ENCODE measurements at regions not wholly inside any gene's neighbourhood (a gene's known extent, or its start where the extent isn't known, plus 50 kb on each side); places are given as distances from the start of the nearest gene placed in this dataset.

GRCh38 chr20:40946451-40946850 is 82.2 kb upstream of the TOP1 start:
- dilution Hi-C loops (cut with MboI; ENCODE audit: extremely low pct_ligation_motif_present, low sequenced_read_pairs) (no loop called here), intact Hi-C loops (cut with micrococcal nuclease) (loop anchor here (1.0 kb wide), 1 partner anchor 205 kb away; no protein-coding TSS in a partner anchor)
- H2AFZ ChIP-seq (ENCODE audit: low read depth, low read length): no peak overlapping the region
- no peaks in the 10 kb centered on the region for H3K9me3 ChIP-seq (replicated peaks; ENCODE audit: control insufficient read depth, insufficient read depth, low read length)
- no peaks in the 10 kb centered on the region for H3K4me1 ChIP-seq (ENCODE audit: control insufficient read depth, extremely low read depth, insufficient read depth, low read length)
- H3K79me2 ChIP-seq (ENCODE audit: control insufficient read depth, insufficient read depth, low read length): no peaks in the 10 kb centered on the region
- H3K9ac ChIP-seq (replicated peaks; ENCODE audit: extremely low read depth, insufficient read depth, low read length): no peak overlapping the region
- no peaks in the 10 kb centered on the region for H3K36me3 ChIP-seq (ENCODE audit: control insufficient read depth in 2 of 2, extremely low read depth in 1 of 2, insufficient read depth in 2 of 2, low read length in 2 of 2)
- no peaks in the 10 kb centered on the region for H3K27me3 ChIP-seq (ENCODE audit: control insufficient read depth in 2 of 2, insufficient read depth in 2 of 2, low read length in 2 of 2)
- H3K4me2 ChIP-seq (ENCODE audit: insufficient read depth, low read length): no peak overlapping the region
- TF ChIP-seq GATA2 (IDR thresholded peaks at IDR 0.05; ENCODE audit: insufficient read depth, insufficient read length, low read depth, low read length): no peak
- TF ChIP-seq FOS (IDR thresholded peaks at IDR 0.05; ENCODE audit: borderline replicate concordance, insufficient read depth, low read length): no peak
- no peak for TF ChIP-seq POLR2AphosphoS5 (IDR thresholded peaks at IDR 0.05; ENCODE audit: insufficient read depth, low read depth, low read length)
- TF ChIP-seq CTCF (IDR thresholded peaks at IDR 0.05; ENCODE audit: extremely low read depth in 1 of 2, insufficient read depth in 1 of 2, low read depth in 1 of 2, low read length in 2 of 2): no peak
- no peak for TF ChIP-seq MAX (IDR thresholded peaks at IDR 0.05; ENCODE audit: insufficient read depth, insufficient read length)
- no peak for TF ChIP-seq JUN (IDR thresholded peaks at IDR 0.05; ENCODE audit: borderline replicate concordance, insufficient read depth, insufficient read length, low read depth)
- no peak for TF ChIP-seq EZH2 (IDR thresholded peaks at IDR 0.05; ENCODE audit: borderline replicate concordance, low read depth, low read length, severe bottlenecking)
- TF ChIP-seq MYC (IDR thresholded peaks at IDR 0.05; ENCODE audit: low read depth, low read length): no peak
- TF ChIP-seq POLR2A (IDR thresholded peaks at IDR 0.05; ENCODE audit: low read depth, low read length): no peak
- DNase-seq (ENCODE audit: low read depth, low spot score) (no peak), FAIRE-seq (no peak)
- CTCF ChIA-PET: interaction anchor here (0.6 to 4.6 kb wide), 20 partner anchors 10 to 1835 kb away, joined by 3 to 112 read pairs (median 5); partner anchors contain the start of gene MAFB
- no peak overlapping the region for H3K27ac ChIP-seq (ENCODE audit: insufficient read depth, low read depth, low read length)
- no peak overlapping the region for H3K4me3 ChIP-seq (replicated peaks in 1 of 3; ENCODE audit: insufficient read depth in 1 of 3, low read depth in 1 of 3, low read length in 3 of 3)
- no TSS peak for BruUV-seq (replicated peaks)
- H4K20me1 ChIP-seq (replicated peaks; ENCODE audit: control insufficient read depth, extremely low read depth, insufficient read depth, low read length): no peaks in the 10 kb centered on the region
- H3K9me1 ChIP-seq (replicated peaks; ENCODE audit: control insufficient read depth, extremely low read depth, insufficient read depth, low read length): no peaks in the 10 kb centered on the region
- POLR2A ChIA-PET: no interaction called here
